SKM-1 (cell line): ENCODE measurements at regions not wholly inside any gene's neighbourhood (a gene's known extent, or its start where the extent isn't known, plus 50 kb on each side); places are given as distances from the start of the nearest gene placed in this dataset.

Experiments used
- DNase-seq: peaks from one replicate; lab custom pipeline; 2025; ENCODE audit not compliant: unreplicated experiment; lab: John Stamatoyannopoulos, UW

- no peak for DNase-seq
These were observed 255.0 kb downstream of the CBLN1 start for GRCh38 chr16:49026566-49027181.

GRCh38 chr16:49024896-49025295 lies 256.7 kb downstream of the CBLN1 start:
- DNase-seq: no peak

- DNase-seq: no peak
These were observed 257.6 kb downstream of the CBLN1 start for GRCh38 chr16:49024016-49024415.

GRCh38 chr16:49023050-49023449 lies 258.6 kb downstream of the CBLN1 start:
- no peak for DNase-seq

GRCh38 chr16:49022351-49022963 lies 259.2 kb downstream of the CBLN1 start:
- DNase-seq: no peak

GRCh38 chr16:49021136-49021535 lies 260.5 kb downstream of the CBLN1 start:
- DNase-seq: no peak

- no peak for DNase-seq
These were observed 261.2 kb downstream of the CBLN1 start for GRCh38 chr16:49020436-49020835.

- DNase-seq: no peak
These were observed 261.8 kb downstream of the CBLN1 start for GRCh38 chr16:49019831-49020230.

GRCh38 chr16:49019081-49019633 lies 262.5 kb downstream of the CBLN1 start:
- no peak for DNase-seq

GRCh38 chr16:49018259-49018931 lies 263.2 kb downstream of the CBLN1 start:
- DNase-seq: no peak

GRCh38 chr16:49017501-49017900 lies 264.1 kb downstream of the CBLN1 start:
- DNase-seq: no peak

- DNase-seq: no peak
These were observed 265.2 kb downstream of the CBLN1 start for GRCh38 chr16:49016461-49016860.

GRCh38 chr16:49015225-49015592 lies 266.4 kb downstream of the CBLN1 start:
- no peak for DNase-seq

- no peak for DNase-seq
These were observed 267.1 kb downstream of the CBLN1 start for GRCh38 chr16:49014277-49015224.

- DNase-seq: no peak
These were observed 267.9 kb downstream of the CBLN1 start for GRCh38 chr16:49013727-49014080.

- no peak for DNase-seq
These were observed 268.5 kb downstream of the CBLN1 start for GRCh38 chr16:49012961-49013726.

- no peak for DNase-seq
These were observed 269.7 kb downstream of the CBLN1 start for GRCh38 chr16:49011901-49012300.

GRCh38 chr16:49010879-49011278 lies 270.8 kb downstream of the CBLN1 start:
- no peak for DNase-seq

- no peak for DNase-seq
These were observed 271.2 kb downstream of the CBLN1 start for GRCh38 chr16:49010396-49010795.

- DNase-seq: no peak
These were observed 272.4 kb downstream of the CBLN1 start for GRCh38 chr16:49009204-49009603.
